SHP77 (cell line): ENCODE measurements at regions not wholly inside any gene's neighbourhood (a gene's known extent, or its start where the extent isn't known, plus 50 kb on each side); places are given as distances from the start of the nearest gene placed in this dataset.
"Not testable (repeated sequence)": the region's sequence is repeated elsewhere in the genome, so short reads cannot be mapped to it uniquely, and the experiment has no call there.

Experiments
- DNase-seq, 2 experiments: peaks; one replicate each; lab custom pipeline; 2025; lab: John Stamatoyannopoulos, UW

DNA sequence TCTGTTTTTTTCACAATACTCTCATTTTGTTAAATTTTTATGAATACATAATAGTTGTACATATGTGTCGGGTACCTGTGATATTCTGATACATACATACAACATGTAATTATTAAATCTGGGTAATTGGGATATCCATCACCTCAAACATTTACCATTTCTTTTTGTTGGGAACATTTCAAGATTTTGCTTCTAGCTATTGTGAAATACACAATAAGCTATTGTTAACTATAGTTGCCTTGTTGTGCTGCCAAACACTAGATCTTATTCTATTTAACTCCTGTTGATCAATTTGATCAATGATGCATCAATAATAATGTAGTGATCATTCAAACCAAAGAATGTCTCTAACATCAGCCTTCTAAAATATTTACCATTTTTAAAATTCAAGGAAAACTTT is 234.6 kb upstream of the NR5A2 start:
- DNase-seq = no peak

DNA sequence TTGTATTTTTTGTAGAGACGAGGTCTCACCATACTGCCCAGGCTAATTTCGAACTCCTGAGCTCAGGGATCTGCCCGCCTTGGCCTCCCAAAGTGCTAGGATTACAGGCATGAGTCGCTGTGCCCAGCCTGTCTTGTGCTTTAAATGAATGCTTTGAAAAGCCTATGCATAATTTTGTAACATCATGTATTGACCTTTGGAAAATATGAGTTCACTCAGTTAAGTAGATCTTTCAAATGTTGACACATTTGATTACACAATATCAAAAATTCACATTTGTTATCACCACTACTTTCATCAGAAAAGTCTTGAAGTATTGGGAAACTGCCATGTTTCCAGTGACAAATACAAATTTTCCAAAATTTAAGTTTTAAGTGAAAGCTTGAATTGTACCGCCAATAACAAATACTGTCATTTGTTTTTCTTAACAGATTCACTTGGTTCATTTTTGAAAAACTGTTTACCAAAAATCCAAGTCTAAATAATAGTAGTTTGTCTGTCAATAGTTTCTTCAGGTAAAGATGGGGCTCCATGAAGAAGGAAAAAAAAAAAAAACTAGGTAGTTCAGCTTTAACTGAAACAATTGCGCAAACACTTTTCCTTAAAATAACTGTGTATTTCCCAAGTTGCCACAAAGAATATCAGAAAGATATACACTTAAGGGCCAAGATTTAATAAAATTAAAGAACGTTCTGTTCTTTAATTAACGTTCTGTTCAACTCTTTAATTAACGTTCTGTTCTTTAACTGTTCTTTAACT is 233.2 kb upstream of the NR5A2 start:
- DNase-seq = no peak

DNA sequence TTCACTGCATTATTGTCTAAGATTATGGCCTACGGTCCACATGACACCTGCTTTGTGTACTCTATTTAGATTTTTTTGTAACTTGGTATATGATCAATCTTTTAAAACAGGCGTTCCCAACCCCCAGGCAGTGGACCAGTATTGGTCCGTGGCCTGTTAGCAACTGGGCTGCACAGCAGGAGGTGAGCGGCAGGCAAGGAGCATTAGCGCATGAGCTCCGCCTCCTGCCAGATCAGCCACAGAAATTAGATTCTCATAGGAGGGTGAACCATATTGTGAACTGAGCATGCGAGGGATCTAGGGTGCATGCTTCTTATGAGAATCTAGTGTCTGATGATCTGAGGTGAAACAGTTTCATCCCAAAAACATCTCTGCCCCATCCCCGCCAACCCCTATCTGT is 228.4 kb upstream of the NR5A2 start:
- no peak for DNase-seq

DNA sequence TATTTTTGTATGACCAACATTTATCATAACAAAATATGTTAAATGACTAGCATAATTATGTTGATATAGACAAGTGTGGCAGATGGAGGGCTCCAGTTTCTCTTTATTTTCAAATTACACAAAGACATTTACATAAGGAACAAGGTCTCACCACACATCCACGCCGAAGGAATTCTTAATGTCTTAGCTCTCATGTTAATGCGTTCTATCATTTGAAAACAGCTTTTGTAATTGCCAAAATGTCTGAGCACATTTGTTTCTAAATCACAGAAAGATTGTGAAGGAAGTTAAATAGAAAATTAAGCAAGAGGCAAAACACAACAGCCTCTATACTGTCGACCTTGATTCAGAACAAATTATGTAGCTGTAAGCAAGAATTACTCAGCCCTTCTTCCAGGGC is 223.0 kb upstream of the NR5A2 start:
- DNase-seq = no peak

- DNase-seq = no peak
These were observed 219.2 kb upstream of the NR5A2 start for GRCh38 chr1:199808110-199808870.

GRCh38 chr1:199809311-199809710 is 218.2 kb upstream of the NR5A2 start:
- DNase-seq = no peak

DNA sequence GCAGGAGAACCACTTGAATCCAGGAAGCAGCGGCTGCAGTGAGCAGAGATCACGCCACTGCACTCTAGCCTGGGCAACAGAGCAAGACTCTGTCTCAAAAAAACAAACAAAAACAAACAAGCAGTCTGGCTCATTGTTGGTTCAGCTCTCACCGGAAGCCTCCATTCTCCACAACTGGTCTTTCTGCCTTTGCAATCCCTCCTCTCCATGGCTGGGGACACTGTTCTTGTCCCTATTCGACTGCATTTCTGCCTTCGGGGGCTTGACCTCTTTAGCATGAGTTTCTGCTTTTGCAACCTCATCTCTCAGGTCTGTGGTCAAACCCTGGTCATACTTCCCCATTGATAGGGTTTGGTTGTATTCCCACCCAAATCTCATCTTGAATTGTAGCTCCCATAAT is 216.3 kb upstream of the NR5A2 start:
- no peak for DNase-seq

DNA sequence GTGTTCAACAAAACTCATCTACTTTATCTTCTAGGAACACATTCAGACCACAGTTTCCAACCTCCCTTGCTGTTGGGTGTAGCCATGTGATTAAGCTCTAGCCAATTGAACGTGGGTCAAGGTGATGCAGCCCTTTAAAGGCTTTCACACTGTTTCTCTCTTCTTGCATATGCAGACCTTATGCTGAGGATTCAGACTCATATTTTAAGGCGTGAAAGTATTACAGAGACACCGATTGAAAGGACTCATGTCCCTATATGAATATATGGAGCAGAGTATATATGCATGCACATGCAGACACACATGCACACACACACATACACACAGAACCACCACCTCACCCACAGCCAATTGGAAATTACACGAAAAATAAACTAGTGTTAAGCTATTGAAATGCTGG is 214.3 kb upstream of the NR5A2 start:
- DNase-seq = no peak

DNA sequence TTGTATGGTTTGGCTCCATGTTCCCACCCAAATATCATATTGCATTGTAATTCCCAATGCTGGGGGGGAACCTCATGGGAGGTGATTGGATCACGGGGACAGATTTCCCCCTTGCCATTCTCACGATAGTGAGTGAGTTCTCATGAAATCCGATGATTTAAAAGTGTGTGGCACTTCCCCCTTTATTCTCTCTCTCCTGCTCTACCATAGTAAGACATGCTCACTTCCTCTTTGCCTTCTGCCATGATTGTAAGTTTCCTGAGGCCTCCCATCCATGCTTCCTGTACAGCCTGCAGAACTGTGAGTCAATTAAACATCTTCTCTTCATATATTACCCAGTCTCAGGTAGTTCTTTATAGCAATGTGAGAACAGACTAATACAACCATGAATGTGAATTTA is 211.6 kb upstream of the NR5A2 start:
- DNase-seq = no peak

GRCh38 chr1:199817266-199817665 is 210.2 kb upstream of the NR5A2 start:
- no peak for DNase-seq

DNA sequence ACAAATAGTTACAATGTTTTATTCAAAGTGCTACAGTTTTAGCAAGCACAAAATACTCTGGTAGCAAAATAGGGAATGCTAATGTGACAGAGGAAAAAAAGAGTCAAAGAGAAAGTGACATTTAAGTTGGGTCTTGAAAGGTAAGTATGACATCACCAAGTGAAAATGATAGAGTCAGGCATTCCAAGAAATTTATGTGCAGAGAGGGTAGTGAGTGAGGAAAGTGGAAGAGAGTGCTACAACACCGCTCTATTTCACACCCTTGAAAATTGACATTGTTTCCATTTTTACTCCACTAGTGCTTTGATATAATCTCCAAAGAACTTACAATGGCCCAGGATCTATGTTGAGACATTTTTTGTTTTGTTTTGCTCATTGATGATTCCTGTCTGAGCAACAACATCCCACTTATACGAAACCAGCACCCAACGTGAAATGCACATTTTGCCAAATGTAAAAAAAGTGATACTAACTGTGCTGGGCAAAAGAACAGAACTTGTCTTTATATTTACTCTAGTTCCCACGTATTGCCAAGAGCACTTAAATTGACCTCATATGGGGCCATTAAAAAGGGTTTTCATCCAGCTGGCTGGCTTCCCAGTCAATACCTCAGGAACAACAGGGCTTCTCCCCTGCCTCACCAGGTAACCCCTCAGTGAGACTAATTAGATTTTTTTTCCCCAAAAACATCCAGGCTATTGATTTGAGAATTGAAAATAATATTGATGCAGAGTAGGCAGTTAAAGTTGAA is 206.3 kb upstream of the NR5A2 start:
- DNase-seq = peak in 1 of 2 experiments; percentile 2

DNA sequence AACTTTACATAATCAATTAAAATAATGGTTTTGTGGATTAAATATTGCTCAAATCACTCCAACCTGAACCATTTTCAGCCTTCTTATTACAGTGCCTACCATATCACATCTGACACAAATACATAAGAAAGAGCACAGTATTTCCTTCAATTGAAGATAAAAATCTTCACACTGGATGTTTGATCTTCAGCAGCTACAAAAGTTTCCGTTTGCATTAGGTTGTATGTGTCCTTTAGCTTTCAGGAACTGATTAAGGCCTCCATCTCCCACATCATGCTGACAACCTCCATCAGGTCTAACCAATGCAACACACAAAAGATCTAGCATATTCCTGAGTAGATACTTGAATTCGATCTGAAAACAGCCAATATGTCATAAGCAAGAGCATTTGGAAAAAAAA is 195.1 kb upstream of the NR5A2 start:
- DNase-seq = no peak

- DNase-seq = no peak
These were observed 192.8 kb upstream of the NR5A2 start for GRCh38 chr1:199834711-199835110.

DNA sequence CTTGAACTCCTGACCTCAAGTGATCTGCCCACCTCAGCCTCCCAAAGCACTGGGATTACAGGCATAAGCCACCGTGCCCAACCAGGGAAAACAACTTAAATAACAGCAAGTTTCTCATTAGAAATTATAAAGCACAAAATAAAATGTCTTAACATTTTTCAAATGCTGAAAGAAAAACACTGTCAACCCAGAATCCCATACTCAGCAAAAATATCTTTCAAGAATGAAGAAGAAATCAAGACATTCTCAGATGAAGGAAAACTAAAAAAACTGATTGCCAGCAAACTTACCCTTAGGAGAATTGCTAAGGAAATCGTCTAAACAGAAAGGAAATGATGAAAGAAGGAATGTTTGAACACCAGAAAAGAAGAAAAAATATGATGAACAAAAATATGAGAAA is 191.1 kb upstream of the NR5A2 start:
- DNase-seq = no peak

- no peak for DNase-seq
These were observed 190.2 kb upstream of the NR5A2 start for GRCh38 chr1:199837321-199837720.

DNA sequence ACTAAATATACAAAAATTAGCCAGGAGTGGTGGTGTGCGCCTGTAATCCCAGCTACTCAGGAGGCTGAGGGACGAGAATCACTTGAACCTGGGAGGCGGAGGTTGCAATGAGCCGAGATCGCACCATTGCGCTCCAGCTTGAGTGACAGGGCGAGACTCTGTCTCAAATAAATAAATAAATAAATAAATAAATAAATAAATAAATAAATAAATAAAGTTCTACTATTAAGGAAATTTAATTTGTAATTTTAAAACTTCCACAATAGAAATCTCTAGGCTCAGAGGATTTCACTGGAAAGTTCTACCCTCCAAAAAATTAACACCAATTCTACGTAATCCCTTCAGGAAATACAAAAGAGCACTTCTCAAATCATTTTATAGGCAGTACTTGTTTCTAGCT is 187.9 kb upstream of the NR5A2 start:
- not testable (repeated sequence) for DNase-seq

DNA sequence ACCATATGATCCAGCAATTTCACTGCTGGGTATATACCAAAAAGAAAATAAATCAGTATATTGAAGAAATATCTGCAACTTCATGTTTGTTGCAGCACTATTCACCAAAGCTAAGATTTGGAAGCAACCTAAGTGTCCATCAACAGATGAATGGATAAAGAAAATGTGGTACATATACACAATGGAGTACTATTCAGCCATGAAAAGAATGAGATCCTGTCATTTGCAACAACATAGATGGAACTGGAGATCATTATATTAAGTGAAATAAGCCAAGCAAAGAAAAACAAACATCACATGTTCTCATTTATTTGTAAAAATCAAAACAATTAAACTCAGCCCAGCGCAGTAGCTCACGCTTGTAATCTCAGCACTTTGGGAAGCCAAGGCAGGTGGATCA is 184.4 kb upstream of the NR5A2 start:
- not testable (repeated sequence) for DNase-seq

GRCh38 chr1:199843861-199844260 is 183.6 kb upstream of the NR5A2 start:
- DNase-seq = no peak

DNA sequence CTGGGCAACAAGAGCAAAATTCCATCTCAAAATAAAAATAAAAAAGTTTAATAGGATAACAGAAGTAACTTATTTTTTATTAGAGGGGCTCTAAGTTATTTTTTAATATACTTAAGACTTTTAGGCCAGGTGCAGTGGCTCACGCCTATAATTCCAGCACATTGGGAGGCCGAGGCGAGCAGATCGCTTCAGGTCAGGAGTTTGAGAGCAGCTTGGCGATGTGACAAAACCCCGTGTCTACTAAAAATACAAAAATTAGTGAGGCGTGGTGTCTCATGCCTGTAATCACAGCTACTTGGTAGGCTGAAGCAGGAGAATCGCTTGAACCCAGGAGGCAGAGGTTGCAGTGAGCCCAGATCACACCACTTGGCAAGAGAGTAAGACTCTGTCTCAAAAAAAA is 180.5 kb upstream of the NR5A2 start:
- no peak for DNase-seq

DNA sequence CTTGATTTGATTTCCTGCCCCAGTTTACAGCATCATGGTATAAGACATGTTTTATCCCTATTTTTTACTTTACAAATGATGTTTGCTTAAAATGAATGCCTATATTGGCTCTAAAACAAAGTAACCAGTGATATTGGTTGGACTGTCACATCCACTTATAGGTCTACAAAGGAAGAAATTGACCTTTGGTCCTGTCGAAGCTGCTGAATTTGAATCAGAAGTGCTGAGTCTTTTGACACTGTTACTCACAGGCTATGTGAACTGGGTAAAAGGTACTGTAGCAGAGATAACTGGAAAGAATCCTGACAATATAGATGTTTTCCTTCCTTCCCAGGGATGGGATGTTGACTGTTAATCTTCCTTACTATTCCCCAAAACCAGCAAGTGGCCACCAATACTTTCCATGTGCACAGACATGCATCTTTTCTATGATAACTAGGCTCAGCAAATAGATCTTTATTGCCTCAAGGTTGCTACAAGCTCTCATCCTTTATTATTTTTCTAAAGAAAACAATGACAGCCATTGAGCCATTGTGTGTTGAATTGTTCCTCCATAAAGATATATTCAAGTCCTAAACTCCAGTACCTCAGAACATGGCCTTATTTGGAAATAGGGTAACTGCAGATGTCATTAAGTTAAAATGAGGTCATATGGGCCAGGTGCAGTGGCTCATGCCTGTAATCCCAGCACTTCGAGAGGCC is 175.9 kb upstream of the NR5A2 start:
- no peak for DNase-seq

- DNase-seq = no peak
These were observed 172.7 kb upstream of the NR5A2 start for GRCh38 chr1:199854686-199855321.

GRCh38 chr1:199855580-199855979 is 171.9 kb upstream of the NR5A2 start:
- DNase-seq = no peak
